HL-60 (cell line): ENCODE measurements at regions not wholly inside any gene's neighbourhood (a gene's known extent, or its start where the extent isn't known, plus 50 kb on each side); places are given as distances from the start of the nearest gene placed in this dataset.

Experiments
- CTCF ChIP-seq: IDR thresholded peaks from one replicate; pipeline ENCODE4 v1.5.1; 2011; ENCODE audit warnings: low read length, control low read depth, inconsistent platforms; ENCODE audit not compliant: insufficient read depth
- GABPA ChIP-seq: IDR thresholded peaks from 2 replicates; pipeline ENCODE4 v1.6.1; 2012; ENCODE audit warnings: low read depth
- POLR2AphosphoS5 ChIP-seq: IDR thresholded peaks from 2 replicates; pipeline ENCODE4 v1.6.1; 2012; ENCODE audit warnings: low read depth
- REST ChIP-seq: IDR thresholded peaks from 2 replicates; pipeline ENCODE4 v1.6.1; 2012; ENCODE audit warnings: low read depth; ENCODE audit not compliant: insufficient replicate concordance

DNA sequence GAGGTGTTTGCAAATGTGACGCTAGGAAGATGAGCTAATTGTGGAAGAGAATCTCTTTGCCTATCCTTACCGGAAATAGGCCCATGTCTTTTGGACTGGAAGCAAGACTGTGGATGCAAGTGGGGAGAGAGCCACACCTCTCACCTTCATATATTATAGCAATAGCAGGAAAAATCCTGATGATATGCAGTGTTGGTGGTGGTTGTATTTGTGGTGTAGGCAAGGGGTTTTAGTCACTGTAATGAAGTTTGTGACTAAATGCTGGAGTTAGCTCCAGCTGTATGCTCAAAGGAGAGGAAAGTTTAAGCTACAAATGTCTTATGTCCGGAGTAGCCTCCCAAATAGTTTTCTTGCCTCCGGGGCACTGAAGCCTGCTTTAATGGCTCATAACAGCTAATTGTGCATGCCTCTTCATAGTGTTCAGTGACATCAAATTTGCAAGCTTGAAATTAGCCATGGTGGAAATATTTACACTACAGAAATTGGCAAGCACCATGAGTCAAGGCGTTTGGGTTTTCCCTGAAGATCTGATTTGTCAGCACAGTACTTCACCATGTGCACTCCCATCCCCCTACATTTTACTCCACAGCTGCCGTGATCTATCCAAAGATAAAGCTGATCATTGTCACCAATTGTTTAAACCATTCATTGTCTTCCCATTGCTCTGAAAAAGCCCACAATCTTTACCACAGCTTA, 102.6 kb upstream of the ZNF644 start:
- TF ChIP-seq CTCF: no peak
- TF ChIP-seq POLR2AphosphoS5: no peak
- TF ChIP-seq GABPA: no peak
- no peak for TF ChIP-seq REST
